NCI-H748 (cell line): ENCODE measurements at regions not wholly inside any gene's neighbourhood (a gene's known extent, or its start where the extent isn't known, plus 50 kb on each side); places are given as distances from the start of the nearest gene placed in this dataset.

Experiments
- DNase-seq: peaks from one replicate; lab custom pipeline; 2025; ENCODE audit not compliant: unreplicated experiment; lab: John Stamatoyannopoulos, UW

DNA sequence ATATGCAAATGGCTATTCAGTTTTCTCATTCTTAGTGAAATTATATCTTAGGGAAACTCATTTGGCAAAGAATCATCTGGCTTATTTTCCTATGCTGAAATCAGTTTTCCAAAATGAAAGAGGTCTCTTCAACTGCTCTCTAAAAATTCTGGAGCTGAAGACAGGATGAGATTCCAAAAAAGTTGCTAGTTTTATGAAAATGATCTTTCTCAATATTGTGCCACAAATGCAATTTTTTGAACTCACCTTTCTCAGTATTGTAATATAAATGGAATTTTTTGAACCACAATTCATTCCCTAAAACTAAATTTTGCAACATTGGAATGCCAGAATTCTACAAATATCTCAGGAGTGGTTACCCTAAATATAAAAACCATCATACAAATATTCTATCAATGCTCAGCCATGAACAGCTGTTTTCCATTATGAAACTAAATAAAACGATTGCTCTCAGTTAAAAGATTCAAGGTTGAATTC is 147.7 kb upstream of the PKDCC start:
- no peak for DNase-seq

DNA sequence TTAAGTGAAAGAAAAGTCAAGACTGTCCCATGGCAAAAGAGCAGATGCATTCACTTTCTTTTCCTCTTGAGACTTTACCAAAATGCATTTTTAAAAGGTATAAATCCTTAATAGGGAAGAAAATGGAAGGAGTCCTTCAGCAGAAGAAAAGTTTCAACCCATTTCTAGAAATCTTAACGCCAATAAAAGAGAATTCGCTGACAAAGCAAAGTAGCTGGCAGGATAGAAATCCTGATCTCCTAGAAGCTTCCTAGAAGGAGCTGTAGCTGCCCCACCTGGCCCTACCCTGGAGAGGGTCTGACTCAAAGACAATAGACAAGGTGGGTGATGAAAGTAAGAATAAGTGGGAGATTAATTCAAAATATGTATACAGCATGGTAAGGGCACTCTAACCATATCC is 144.9 kb upstream of the PKDCC start:
- no peak for DNase-seq

DNA sequence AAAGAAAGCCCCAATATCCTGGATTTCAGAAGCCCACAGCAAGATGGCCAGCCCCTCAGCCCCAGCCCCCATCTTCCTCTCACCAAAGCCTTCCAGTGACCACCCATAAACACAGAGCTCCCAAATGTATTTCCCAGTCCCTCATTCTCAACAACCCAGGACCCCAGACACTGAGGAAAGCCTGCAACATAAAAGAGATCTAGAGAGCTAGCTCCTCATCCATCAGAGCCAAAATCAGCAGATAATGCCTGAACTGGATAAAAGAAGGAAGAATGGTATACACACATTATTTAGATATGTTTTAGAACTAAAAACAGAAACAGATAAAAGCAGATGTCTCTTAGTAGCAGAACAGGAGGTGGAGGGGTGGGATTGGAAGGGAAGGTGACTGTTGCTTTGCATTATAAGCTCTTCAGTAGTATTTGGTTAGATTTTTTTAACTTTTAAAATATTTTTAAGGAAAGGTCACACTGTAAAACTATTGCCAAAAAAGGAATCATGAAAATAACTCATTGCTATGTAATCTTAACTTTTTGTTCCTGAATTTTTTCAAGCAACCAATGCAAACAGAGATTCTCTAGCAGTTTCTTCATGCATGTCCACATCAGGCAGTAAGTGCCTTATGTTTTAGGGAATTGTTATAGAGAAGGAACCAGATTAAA is 144.2 kb upstream of the PKDCC start:
- no peak for DNase-seq

DNA sequence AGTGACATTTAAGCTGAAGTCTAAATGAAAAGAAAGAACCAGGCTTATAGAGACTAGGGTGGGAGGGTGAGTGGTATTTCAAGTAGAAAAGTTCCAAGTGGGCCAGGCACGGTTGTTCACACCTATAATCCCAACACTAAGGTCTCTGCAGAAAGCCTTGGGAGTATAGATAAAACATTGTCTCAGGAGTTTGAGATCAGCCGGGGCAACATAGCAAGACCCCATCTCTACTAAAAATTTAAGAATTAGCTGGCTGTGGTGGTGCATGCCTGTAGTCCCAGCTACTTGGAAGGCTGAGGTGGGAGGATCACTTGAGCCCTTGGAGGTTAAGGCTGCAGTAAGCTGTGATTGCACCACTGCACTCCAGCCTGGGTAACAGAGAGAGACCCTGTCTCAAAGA is 143.4 kb upstream of the PKDCC start:
- no peak for DNase-seq

DNA sequence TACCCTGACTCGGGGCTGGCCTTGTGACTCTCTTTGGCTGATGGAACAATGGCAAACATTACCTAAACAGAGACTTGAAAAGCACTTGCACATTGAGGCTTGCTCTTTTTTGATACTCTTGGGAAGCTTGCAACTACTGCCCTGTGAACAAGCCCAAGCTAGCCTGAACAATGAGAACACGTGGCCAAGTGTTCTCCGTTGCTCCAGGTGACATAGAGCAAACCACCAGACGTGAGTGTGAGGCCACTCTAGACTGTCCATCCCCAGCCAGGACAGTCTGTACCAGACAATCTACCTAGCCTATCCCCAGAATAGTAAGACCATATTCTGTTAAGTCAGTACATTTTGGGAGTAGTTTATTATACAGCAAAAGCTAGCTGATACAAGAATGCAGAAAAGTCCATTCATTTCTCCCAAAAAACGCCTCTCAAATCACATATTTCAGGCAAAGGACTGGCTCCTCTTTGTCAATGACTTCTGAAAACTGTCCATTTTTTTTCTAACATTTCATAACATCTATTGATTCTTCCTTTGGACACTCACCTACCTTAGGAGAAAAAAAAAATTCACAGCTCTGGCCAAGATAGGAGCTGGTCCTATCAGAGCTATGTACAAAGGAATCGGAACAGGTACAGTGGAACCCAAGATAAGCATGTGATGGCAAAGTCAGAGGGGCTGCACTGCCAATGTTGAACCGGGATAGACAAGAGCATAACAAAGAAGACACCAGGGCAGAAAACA is 142.1 kb upstream of the PKDCC start:
- DNase-seq: no peak

DNA sequence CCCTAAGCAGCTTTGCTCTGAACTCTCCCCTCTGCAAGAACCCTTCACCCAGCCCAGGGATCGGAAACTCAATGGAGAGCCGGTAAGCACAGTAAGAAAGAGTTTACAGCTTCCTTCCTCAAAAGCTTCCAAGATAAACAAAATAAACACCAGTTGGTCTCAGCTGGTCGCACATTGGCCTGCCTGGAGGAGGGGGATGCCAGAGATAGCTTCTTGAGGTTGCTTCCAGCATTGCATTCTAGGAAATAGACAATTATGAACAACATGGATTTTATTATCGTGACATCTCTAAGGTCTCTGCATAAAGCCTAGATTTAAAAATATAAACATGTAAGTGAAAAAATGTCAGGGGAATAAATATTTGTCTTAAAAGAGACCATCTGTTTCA is 141.5 kb upstream of the PKDCC start:
- no peak for DNase-seq

DNA sequence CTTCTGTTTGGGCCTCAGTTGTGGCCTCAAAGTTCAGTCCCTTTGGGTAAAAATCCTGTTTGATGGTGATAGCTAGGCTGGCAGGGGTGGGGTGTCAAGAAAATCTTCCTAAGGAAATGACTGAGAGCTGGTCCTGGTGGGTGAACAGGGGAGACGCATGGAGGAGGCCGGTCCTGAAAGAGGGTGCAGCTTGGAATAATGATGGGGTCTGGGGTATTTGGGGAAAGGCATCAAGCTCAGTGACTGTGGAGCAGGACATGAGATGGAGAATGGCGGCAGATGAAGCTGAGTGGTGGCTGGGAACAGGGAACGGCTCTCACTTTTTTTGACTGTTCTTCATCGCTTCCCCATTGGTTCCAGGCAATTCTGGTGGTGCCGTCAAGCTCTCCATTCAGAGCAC is 140.7 kb upstream of the PKDCC start:
- DNase-seq: no peak

DNA sequence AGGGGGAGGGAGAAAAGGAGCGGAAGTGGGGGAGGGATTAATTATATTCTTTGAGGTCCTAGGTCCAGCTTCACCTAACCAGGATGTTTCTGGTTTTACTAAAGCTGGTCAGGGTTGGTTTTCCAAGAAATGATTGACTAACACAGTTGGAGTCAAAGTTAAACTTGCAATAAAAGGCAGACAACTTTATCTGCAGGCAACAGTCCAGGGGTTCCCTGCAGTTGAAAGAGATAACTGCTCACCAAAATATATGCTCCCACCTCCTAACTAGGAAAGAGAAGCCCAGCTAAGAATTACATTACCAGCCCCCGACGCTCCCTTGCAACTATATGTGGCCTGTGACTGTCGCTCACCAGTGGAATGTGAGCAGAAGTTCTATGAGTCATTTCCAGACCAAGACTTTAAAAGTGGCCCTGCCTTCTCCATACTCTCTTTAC is 140.0 kb upstream of the PKDCC start:
- no peak for DNase-seq

DNA sequence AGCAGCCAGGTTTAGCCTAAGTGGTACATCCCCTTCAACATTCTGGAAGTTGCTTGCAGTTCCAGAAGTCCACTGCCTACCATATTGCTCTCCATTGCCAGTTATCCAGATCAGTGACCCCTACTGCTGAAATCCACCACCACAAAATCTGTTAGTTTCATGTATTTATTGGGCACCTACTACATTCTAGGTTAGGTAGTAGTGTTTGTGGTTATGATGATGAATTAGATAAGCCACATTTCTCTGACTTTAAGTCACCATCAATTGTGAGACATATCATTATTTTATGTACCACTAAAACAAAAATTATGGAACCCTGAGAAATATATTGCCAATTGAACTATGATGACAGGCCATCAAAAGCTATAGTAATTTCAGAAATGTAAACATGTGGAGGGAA is 139.5 kb upstream of the PKDCC start:
- DNase-seq: no peak

DNA sequence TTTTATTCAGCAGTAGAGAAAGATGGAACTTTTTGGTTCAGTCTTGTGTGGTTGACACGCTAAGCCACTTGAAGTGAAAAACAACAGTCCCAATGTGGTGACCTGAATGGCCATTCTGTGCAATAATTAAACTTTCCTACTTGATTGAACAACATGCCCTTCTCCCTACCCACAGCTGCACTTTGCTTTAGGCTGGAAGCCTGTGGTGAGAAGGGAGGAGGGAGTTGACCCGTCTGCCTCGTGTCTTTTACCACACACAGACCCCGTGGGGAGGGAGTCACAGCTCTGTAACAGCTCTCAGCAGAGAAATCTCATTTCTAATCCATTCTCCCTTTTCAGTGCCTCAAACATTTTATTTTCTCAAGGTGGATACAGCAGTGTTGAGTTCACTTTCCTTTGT is 138.2 kb upstream of the PKDCC start:
- DNase-seq: no peak

DNA sequence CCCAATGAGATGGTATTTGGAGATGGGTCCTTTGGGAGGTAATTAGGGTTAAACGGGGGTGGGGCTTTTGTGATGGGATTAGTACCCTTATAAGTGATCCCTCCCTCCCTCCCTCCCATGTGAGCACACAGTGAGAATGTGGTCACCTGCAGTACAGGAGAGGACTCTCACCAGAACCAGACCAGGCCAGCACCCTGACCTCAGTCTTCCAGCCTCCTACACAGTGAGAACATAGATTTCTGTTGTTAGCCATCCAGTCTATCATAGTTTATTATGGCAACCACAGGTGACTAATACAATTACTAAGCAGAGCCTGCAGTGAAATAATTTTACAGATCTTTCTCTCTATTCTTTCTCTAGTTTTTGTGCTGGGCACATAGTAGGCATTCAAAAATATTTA is 137.7 kb upstream of the PKDCC start:
- DNase-seq: no peak

DNA sequence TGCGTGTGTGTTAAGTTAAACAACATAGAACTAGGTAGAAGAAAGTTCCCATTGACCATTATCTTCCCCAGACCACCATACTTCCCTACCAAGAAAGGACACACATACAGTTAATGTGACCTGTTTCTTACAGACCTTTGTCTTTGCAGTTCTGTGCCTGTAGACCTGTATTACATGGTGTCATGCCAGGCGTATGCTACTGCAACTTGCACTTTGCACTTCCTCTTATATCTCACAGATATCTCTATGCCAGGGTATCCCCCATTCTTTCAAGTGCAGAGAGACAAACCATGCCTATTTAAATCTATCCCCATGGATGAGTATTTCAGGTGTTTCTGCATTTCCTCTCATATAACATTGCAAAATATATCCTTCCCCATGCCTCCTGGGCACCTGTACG is 136.8 kb upstream of the PKDCC start:
- no peak for DNase-seq

DNA sequence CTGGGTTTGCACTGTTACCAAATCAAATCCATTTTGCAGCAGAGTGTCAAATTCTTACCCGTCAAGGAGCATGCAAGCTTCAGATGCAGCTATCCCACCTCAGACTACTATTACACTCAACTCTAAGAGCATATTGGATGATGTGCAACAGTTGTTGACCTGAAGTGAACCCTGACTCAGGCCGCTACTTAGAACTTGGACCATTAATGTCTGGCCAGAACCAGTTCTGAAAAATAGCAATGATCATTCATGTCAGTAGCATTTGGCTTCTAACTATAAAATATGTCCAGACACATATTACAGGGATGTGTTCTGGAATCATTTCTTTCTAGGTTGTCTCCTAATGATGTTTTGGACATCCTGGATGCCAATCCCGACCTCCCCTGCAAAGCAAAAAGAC is 135.5 kb upstream of the PKDCC start:
- DNase-seq: no peak

DNA sequence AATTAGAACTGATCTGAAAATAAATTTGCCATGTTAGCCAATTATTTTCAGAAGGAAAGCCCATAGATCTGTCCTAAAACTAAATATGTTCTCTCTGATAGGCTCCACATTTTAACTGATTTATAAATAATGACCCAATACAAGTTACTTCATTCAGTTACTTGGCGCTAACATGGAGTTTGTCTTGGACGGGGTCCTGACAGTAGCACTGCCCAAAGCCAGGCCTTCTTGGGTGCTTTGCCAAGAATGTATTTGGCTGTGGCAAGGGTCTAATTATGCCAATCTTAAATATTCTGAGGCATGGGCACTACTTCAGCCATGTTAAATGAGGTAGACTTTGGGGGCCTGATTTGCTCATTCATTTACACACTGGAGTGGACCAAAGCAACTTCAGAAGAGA is 135.0 kb upstream of the PKDCC start:
- DNase-seq: no peak

DNA sequence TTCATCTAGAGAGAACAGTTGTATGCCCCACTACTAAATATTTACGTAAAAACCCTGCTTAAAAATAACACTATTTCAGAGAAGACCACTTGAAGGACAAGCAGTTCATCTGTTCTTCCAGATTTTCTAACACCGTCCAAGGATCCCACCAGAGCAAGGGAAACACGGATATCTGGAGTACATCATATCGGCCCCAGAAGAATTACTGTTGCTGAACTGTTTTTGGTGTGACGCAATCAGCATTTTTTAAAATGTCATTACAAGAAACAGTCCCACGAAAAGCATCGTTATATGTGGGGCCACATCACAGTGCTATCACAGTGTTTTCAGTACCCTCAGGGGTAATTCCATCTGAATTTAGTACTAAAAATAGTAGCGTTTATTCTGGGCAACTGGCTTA is 134.5 kb upstream of the PKDCC start:
- no peak for DNase-seq

DNA sequence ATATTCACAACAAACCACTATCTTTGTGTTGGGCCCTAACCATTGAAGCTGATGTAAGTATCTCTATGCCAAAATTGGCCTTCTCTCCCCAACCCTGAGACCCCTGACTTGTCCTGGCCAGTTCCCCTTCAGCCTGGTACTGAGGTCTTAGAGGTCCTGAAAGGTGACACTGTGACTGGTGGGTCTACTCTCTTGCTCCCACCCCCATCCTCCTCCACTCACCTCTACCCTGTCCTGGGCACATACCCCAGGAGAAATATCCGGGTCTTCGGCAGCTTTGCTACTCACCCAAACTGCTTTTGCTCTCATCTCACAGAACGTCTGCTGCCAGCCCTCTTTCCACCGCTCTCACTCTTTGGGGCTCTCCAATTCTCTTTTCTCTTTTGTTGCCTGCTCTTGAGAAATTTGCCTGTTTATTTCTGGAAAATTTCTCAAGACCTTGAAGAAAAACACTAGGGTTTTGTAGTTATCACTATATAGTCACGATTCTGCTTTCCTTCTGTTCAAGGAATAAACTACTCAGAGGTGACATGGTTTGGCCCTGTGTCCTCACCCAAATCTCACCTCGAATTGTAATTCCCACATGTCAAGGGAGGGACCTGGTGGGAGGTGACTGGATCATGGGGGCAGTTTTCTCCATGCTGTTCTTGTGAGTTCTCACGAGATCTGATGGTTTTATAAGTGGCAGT is 133.8 kb upstream of the PKDCC start:
- no peak for DNase-seq

DNA sequence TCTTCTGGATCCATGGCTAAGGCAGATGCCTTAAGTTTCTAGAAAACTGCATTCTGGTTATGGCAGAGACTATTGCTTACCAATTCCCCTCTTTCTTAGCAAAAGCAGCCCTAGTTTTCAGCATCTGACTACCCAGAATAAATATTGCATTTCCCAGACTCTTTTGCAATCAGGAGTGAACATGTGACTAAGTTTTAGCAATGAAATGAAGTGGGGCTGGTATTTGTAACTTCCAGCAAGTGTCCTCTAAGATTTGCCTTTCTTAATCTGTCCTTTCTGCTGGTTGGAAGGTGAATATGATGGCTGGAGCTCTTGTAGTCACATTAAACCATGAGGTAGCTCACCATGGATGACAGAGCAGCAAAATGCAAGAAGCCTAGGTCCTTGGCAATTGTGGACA is 132.9 kb upstream of the PKDCC start:
- no peak for DNase-seq

DNA sequence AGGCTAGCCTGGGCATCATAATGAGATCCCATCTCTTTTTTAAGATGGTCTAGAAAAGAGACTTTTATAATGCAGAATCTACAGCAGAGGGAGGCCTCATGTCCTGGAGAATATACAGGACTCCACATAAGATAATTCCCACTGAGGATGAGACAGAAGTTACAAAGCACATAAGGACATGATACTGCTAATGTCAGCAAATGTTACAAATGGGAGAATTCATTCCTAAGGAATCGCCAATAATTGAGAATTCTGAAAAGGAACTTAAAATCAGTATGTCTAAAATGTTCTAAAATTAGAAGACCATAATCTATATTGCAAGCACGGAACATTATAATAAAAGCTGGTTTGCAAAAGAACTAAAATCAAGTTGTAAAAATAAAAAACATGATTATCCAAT is 131.6 kb upstream of the PKDCC start:
- DNase-seq: no peak

DNA sequence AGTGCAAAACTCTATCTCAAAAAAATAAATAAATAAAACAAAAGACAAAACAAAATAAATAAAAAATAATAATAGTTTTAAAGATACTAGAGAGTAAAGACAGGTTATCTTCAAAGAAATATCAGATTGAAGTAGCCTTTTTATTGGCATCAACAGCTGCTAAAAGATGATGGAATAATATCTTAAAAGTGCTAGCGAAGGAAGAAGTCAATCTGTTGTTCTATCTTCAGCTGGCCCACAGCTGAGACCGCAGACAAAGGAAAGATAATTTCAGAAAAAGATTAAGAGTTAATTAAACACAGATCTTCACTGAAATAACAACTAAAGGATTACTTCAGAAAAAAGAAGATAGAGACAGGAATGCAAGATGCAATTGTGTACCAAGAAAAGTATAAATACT is 130.2 kb upstream of the PKDCC start:
- no peak for DNase-seq

DNA sequence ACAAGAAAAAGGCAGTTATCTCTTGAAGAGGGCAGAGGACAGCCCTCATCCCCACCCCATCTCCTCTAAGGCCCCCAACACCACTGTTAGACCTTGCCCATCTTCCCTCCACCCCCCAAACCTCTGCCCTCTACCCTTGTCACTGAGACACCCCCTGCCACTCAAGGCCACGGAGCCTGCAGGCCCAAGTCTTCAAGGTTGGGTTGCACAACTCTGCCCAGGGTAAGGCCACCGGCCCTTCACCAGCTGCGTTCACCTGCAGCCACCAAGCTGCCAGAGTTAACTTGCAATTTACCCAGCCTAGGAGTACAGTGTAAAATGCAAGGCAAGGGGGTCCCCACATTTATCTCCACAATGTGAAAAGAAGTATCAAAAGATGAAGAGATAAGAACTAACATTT is 128.7 kb upstream of the PKDCC start:
- DNase-seq: no peak

DNA sequence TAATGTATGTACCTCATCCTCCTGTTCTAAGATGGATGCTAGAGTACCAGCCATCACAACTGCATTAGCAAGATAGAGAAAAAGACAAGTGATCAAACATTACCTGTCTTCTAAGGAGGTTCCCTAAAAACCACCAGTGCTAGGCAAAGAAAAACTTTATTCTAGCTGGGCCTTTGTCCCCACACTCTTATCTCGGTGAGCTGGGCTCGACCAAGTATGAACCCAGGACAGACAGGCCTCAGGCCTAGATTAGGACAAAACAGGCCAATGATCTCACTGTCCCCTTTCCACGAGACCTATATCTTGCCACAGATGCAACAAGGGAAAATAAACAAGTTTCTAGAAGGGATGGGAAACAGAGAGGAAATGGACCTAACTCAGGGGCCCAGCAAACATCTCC is 127.6 kb upstream of the PKDCC start:
- DNase-seq: no peak

DNA sequence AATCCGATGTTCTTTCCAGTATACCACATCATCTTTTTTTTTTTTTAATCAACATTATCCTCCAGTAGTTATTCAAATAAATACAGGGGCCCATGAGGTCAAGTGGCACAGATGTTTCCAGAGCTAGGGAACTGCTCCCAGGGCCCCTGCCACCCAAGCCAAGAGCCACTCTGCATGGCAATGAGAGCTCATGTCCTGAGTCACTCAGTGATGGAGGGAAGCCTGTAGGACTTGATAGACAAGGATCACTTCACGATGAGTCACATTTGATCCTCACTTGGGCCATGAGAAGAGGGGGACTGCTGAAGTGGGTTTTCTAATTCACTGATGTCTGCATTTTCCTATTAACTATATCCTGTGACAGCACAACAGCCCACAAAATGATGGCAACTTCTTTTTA is 127.0 kb upstream of the PKDCC start:
- no peak for DNase-seq
